ENCODE measurements at regions not wholly inside any gene's neighbourhood (a gene's known extent, or its start where the extent isn't known, plus 50 kb on each side); places are given as distances from the start of the nearest gene placed in this dataset.

DNA sequence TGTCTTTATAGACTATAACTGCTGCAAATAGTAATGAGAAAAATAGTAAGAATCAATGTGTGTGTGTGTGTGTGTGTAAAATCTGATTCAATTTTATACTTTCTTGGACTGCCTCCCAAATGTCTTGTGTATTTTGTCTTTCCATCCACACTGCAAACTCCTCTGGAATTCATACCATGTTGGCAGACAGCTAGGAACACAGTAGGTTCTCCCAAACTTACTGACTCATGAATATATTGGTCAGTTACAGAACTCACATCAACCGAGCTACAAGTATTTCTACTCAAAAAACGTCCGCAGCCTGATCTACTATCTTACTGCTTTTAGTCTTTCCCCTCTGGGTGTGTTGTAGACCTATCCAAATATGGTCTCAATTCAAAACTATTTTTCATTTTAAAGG lies 542.7 kb upstream of the PSMD7 start:
- H3K27ac ChIP-seq (ENCODE audit: low read depth, low read length): no peak overlapping the region
- no peaks in the 10 kb centered on the region for H3K36me3 ChIP-seq (ENCODE audit: control insufficient read depth in 3 of 3, insufficient read depth in 3 of 3, low read length in 3 of 3)
- no peaks in the 10 kb centered on the region for H3K4me1 ChIP-seq (ENCODE audit: control insufficient read depth in 3 of 3, insufficient read depth in 3 of 3, low read length in 3 of 3)
- H3K9ac ChIP-seq (ENCODE audit: low read depth in 1 of 3, low read length in 3 of 3): no peak overlapping the region
- no peaks in the 10 kb centered on the region for H3K27me3 ChIP-seq (ENCODE audit: control insufficient read depth in 3 of 3, insufficient read depth in 3 of 3, low read length in 3 of 3)
- H3K4me3 ChIP-seq (ENCODE audit: low read length in 3 of 3): no peak overlapping the region
- H3K9me3 ChIP-seq (ENCODE audit: control insufficient read depth in 3 of 3, low read length in 3 of 3): no peaks in the 10 kb centered on the region

DNA sequence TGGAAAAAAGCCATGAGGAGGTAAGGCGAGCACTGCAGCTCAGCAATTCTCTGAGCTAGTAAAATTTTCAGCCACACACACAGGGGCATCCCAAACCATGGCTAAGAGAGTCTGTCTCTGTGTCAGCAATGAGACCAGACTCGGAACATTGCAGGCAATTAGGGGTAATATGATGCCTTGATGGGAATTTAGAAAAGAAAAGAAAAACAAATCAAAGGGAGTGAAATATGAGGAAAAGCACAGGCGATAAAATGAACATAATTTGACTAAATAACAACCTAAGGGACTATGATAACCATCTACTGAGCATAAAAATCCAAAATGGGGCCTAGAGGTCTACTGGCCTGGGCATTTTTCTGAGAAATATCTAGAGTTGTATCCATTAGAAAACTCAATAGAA lies 546.0 kb upstream of the PSMD7 start:
- H3K9me3 ChIP-seq (ENCODE audit: control insufficient read depth in 3 of 3, low read length in 3 of 3): no peaks in the 10 kb centered on the region
- H3K9ac ChIP-seq (ENCODE audit: low read depth in 1 of 3, low read length in 3 of 3): no peak overlapping the region
- no peak overlapping the region for H3K27ac ChIP-seq (ENCODE audit: low read depth, low read length)
- no peaks in the 10 kb centered on the region for H3K36me3 ChIP-seq (ENCODE audit: control insufficient read depth in 3 of 3, insufficient read depth in 3 of 3, low read length in 3 of 3)
- no peaks in the 10 kb centered on the region for H3K27me3 ChIP-seq (ENCODE audit: control insufficient read depth in 3 of 3, insufficient read depth in 3 of 3, low read length in 3 of 3)
- no peak overlapping the region for H3K4me3 ChIP-seq (ENCODE audit: low read length in 3 of 3)
- H3K4me1 ChIP-seq (ENCODE audit: control insufficient read depth in 3 of 3, insufficient read depth in 3 of 3, low read length in 3 of 3): no peaks in the 10 kb centered on the region

DNA sequence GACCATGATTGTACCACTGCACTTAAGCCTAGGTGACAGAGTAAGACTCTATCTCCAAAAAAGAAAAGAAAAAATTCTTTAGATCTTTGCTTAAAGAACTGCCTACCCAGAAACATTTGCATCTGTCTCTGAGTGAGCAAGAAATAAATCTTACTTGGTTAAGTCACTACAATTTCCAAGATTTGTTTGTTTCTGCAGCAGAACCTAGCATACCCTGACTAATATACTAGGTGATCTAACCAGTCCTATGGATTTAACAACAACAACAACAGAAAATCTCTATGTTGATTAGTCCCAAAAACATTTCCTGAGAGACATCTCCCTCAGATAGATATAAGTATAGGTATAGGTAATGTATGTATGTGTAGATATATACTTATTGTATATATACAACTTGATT lies 549.3 kb upstream of the PSMD7 start:
- no peak overlapping the region for H3K9ac ChIP-seq (ENCODE audit: low read depth in 1 of 3, low read length in 3 of 3)
- no peaks in the 10 kb centered on the region for H3K4me1 ChIP-seq (ENCODE audit: control insufficient read depth in 3 of 3, insufficient read depth in 3 of 3, low read length in 3 of 3)
- no peaks in the 10 kb centered on the region for H3K9me3 ChIP-seq (ENCODE audit: control insufficient read depth in 3 of 3, low read length in 3 of 3)
- no peak overlapping the region for H3K27ac ChIP-seq (ENCODE audit: low read depth, low read length)
- H3K36me3 ChIP-seq (ENCODE audit: control insufficient read depth in 3 of 3, insufficient read depth in 3 of 3, low read length in 3 of 3): no peaks in the 10 kb centered on the region
- H3K4me3 ChIP-seq (ENCODE audit: low read length in 3 of 3): no peak overlapping the region
- no peaks in the 10 kb centered on the region for H3K27me3 ChIP-seq (ENCODE audit: control insufficient read depth in 3 of 3, insufficient read depth in 3 of 3, low read length in 3 of 3)

DNA sequence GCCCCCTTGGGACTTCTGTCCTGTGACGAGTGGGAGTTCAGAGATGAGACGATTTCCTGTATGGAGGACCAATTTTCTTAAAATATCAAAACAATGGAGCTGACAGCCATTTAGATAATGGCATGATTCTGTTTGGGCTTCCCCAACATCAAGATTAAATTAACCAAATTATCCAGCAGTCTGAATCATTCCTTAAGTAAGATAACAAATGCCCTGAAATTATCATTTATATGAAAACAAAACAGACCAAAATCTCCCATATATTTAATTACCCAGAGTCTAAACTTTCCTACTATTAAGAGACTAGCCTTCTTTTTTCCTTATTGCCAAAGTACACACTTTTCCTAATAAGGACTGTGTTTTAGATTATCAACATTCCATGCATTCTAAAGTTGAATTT lies 550.1 kb upstream of the PSMD7 start:
- no peaks in the 10 kb centered on the region for H3K4me1 ChIP-seq (ENCODE audit: control insufficient read depth in 3 of 3, insufficient read depth in 3 of 3, low read length in 3 of 3)

DNA sequence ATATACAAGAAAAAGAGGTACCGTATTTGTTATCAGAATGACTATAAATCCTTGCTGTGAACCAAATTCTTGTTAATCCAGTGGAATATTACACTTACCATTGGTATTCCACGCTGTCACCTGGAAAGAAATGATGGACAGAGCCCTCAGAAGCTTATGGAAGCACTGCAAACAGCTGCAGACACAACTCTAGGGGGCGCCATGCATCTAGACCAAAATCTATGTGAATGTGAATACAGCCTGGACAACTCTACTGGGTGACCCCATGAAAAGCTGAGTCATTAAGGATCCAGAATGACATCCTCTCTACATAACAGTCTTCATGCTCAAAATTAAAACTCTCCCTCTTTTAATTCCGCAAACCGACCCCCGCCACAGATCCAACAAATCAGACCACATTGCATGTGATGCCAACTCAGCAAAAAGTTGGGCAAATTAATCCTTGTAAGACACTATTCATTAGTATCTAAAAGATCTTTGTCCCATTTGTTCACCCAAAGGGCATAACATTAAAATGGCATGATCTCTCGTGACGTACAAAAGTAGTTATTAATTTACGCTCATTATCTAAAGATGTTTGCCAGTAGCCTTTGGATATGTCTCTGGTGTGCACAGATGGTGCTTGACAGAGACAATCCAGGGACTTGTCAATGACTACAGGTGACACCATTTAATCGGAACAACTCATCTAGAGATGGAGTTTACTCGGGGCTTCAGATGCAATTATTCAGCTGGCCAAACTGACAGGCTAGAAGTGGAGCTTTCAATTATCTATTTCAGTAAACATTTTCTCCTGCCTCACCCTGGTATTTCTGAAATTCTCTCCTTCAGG lies 552.7 kb upstream of the PSMD7 start:
- Histone ChIP-seq H3K4me3 (ENCODE audit: low read length in 3 of 3) (no peak overlapping the region), H3K4me1 (ENCODE audit: control insufficient read depth in 3 of 3, insufficient read depth in 3 of 3, low read length in 3 of 3) (no peaks in the 10 kb centered on the region), H3K9ac (ENCODE audit: low read depth in 1 of 3, low read length in 3 of 3) (no peak overlapping the region), H3K27me3 (ENCODE audit: control insufficient read depth in 3 of 3, insufficient read depth in 3 of 3, low read length in 3 of 3) (no peaks in the 10 kb centered on the region), H3K9me3 (ENCODE audit: control insufficient read depth in 3 of 3, low read length in 3 of 3) (peaks cover 0 to 3% (median 0%) of the 10 kb centered on the region in 3 donors), H3K36me3 (ENCODE audit: control insufficient read depth in 3 of 3, insufficient read depth in 3 of 3, low read length in 3 of 3) (no peaks in the 10 kb centered on the region), H3K27ac (ENCODE audit: low read depth, low read length) (no peak overlapping the region)

More for the DNA sequence above, 550.1 kb upstream of the PSMD7 start:
- H3K9me3 ChIP-seq (ENCODE audit: control insufficient read depth in 3 of 3, low read length in 3 of 3): no peaks in the 10 kb centered on the region
- H3K27me3 ChIP-seq (ENCODE audit: control insufficient read depth in 3 of 3, insufficient read depth in 3 of 3, low read length in 3 of 3): no peaks in the 10 kb centered on the region
- no peak overlapping the region for H3K9ac ChIP-seq (ENCODE audit: low read depth in 1 of 3, low read length in 3 of 3)
- no peaks in the 10 kb centered on the region for H3K36me3 ChIP-seq (ENCODE audit: control insufficient read depth in 3 of 3, insufficient read depth in 3 of 3, low read length in 3 of 3)
- no peak overlapping the region for H3K27ac ChIP-seq (ENCODE audit: low read depth, low read length)
- H3K4me3 ChIP-seq (ENCODE audit: low read length in 3 of 3): no peak overlapping the region

DNA sequence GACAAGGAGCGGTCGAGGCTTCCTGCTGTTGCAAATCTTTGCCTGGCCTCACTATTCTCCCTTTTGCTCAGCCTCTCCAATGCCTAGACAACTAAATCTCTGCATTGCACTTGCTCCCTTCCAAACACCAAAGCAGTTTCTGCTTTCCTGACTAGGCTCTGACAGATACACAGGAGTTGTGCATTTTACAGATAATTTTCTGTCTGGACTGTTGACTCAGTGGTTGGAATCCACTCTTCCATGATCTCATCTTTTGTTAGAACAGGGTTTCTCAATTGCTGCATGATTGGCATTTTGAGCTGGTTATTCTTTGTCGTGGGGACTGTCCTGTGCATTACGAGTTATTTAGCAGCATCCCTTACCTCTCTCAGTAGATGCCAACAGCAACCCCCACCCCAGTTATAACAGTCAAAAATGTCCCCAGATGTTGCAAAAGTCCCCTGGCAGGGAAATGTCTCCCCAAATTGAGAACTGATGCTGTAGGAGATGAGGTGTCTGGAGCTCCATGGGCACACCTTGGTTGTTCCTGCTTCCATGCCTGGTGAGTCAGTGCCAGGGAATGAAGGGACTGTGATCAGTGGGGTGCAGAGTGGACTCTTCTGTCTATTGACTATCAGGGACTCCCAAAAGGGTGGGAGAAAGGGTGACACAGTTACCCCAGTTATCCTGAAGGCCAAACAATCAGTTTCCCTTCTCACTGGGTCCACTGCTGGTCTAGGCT lies 557.4 kb upstream of the PSMD7 start:
- Histone ChIP-seq H3K27me3 (ENCODE audit: control insufficient read depth in 3 of 3, insufficient read depth in 3 of 3, low read length in 3 of 3) (no peaks in the 10 kb centered on the region), H3K27ac (ENCODE audit: low read depth, low read length) (no peak overlapping the region), H3K4me1 (ENCODE audit: control insufficient read depth in 3 of 3, insufficient read depth in 3 of 3, low read length in 3 of 3) (no peaks in the 10 kb centered on the region), H3K36me3 (ENCODE audit: control insufficient read depth in 3 of 3, insufficient read depth in 3 of 3, low read length in 3 of 3) (no peaks in the 10 kb centered on the region), H3K4me3 (ENCODE audit: low read length in 3 of 3) (no peak overlapping the region), H3K9me3 (ENCODE audit: control insufficient read depth in 3 of 3, low read length in 3 of 3) (peaks cover 0 to 3% (median 0%) of the 10 kb centered on the region in 3 donors), H3K9ac (ENCODE audit: low read depth in 1 of 3, low read length in 3 of 3) (no peak overlapping the region)

DNA sequence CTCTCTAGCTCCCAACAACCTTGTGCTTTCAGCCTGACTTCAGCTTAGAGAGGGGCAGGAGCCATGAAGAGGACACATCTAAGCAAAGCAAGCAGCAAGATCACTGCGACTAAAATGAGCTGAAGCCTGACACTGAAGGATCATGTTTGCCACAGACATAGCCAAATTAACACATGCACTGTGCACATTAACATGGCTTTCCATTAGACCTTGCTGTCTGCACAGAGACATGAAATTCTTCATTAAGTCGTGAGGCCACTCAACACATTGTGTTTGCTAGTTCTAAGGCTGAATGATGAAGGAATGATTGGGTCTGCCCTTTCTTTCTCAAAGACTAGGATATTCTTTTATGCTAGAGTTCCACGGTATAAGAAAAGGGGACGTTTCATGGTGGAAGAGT lies 558.3 kb upstream of the PSMD7 start:
- H3K36me3 ChIP-seq (ENCODE audit: control insufficient read depth in 3 of 3, insufficient read depth in 3 of 3, low read length in 3 of 3): no peaks in the 10 kb centered on the region
- peaks cover 0 to 3% (median 0%) of the 10 kb centered on the region in 3 donors for H3K9me3 ChIP-seq (ENCODE audit: control insufficient read depth in 3 of 3, low read length in 3 of 3)
- H3K27me3 ChIP-seq (ENCODE audit: control insufficient read depth in 3 of 3, insufficient read depth in 3 of 3, low read length in 3 of 3): no peaks in the 10 kb centered on the region

DNA sequence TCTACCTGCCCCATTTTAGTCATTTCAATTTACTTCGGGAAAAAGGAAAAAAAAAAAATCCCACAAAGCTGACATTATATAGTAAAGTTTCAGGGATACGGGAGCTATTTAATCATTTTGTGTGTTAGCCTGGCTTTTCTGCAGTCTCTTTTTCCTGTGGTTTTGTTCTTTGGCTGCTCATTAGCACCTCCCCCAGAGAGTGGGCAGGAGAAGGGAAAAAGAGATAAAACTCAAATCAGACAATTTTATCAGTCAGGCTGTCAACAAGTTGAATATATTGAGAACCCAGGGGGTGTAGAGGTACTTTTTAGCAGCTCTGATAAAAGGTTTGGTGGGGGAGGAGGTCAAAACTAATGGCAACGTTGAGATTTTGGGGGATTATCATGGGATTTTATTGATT lies 559.0 kb upstream of the PSMD7 start:
- Histone ChIP-seq H3K9ac (ENCODE audit: low read depth in 1 of 3, low read length in 3 of 3) (no peak overlapping the region), H3K27ac (ENCODE audit: low read depth, low read length) (no peak overlapping the region), H3K4me1 (ENCODE audit: control insufficient read depth in 3 of 3, insufficient read depth in 3 of 3, low read length in 3 of 3) (no peaks in the 10 kb centered on the region), H3K27me3 (ENCODE audit: control insufficient read depth in 3 of 3, insufficient read depth in 3 of 3, low read length in 3 of 3) (no peaks in the 10 kb centered on the region), H3K9me3 (ENCODE audit: control insufficient read depth in 3 of 3, low read length in 3 of 3) (peaks cover 0 to 3% (median 0%) of the 10 kb centered on the region in 3 donors), H3K36me3 (ENCODE audit: control insufficient read depth in 3 of 3, insufficient read depth in 3 of 3, low read length in 3 of 3) (no peaks in the 10 kb centered on the region), H3K4me3 (ENCODE audit: low read length in 3 of 3) (no peak overlapping the region)

More for the DNA sequence above, 558.3 kb upstream of the PSMD7 start:
- Histone ChIP-seq H3K9ac (ENCODE audit: low read depth in 1 of 3, low read length in 3 of 3) (no peak overlapping the region), H3K4me1 (ENCODE audit: control insufficient read depth in 3 of 3, insufficient read depth in 3 of 3, low read length in 3 of 3) (no peaks in the 10 kb centered on the region), H3K4me3 (ENCODE audit: low read length in 3 of 3) (no peak overlapping the region), H3K27ac (ENCODE audit: low read depth, low read length) (no peak overlapping the region)

DNA sequence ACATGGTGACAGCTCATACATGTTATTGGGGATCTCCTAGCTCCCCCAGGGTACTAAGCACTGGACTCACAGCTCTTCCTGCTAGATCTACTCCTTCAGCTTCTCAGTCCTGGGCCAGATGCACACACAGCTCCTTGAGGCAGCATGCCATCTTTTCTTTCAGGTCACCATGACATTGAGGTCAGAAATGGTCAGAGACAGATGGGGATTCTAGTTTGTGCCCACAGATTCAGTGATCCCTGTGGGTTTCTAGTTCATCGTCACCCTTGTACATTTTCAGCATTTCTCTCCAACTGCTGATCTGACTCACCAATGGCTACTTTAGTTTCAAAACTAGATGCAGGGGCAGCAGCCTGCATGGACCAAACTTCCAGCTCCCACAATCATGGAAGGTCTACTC lies 560.7 kb upstream of the PSMD7 start:
- H3K4me1 ChIP-seq (ENCODE audit: control insufficient read depth in 3 of 3, insufficient read depth in 3 of 3, low read length in 3 of 3): no peaks in the 10 kb centered on the region
- H3K9ac ChIP-seq (ENCODE audit: low read depth in 1 of 3, low read length in 3 of 3): no peak overlapping the region
- peaks cover 0 to 3% (median 0%) of the 10 kb centered on the region in 3 donors for H3K9me3 ChIP-seq (ENCODE audit: control insufficient read depth in 3 of 3, low read length in 3 of 3)
- no peak overlapping the region for H3K27ac ChIP-seq (ENCODE audit: low read depth, low read length)
- H3K4me3 ChIP-seq (ENCODE audit: low read length in 3 of 3): no peak overlapping the region
- no peaks in the 10 kb centered on the region for H3K27me3 ChIP-seq (ENCODE audit: control insufficient read depth in 3 of 3, insufficient read depth in 3 of 3, low read length in 3 of 3)
- H3K36me3 ChIP-seq (ENCODE audit: control insufficient read depth in 3 of 3, insufficient read depth in 3 of 3, low read length in 3 of 3): no peaks in the 10 kb centered on the region

DNA sequence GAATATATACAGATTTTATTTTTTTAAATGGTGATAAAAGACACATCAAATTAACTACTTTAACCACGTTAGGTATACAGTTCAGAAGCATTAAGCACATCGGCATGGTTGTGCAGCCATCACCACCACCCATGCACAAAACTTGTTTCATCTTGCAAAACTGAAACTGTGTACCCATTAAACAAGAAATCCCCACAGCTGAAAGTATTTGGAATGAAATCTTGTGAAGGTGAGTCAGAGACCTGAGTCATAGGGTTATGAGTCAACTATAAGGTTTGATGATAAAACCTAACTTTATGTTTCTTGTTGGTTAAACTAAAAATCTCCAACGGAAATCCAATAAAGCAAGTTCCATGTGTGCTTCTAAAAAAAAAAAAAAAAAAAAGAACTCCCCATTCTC lies 561.6 kb upstream of the PSMD7 start:
- no peak overlapping the region for H3K4me3 ChIP-seq (ENCODE audit: low read length in 3 of 3)
- no peak overlapping the region for H3K9ac ChIP-seq (ENCODE audit: low read depth in 1 of 3, low read length in 3 of 3)
- H3K36me3 ChIP-seq (ENCODE audit: control insufficient read depth in 3 of 3, insufficient read depth in 3 of 3, low read length in 3 of 3): no peaks in the 10 kb centered on the region
- H3K27ac ChIP-seq (ENCODE audit: low read depth, low read length): no peak overlapping the region
- H3K27me3 ChIP-seq (ENCODE audit: control insufficient read depth in 3 of 3, insufficient read depth in 3 of 3, low read length in 3 of 3): no peaks in the 10 kb centered on the region
- peaks cover 0 to 3% (median 0%) of the 10 kb centered on the region in 3 donors for H3K9me3 ChIP-seq (ENCODE audit: control insufficient read depth in 3 of 3, low read length in 3 of 3)
- no peaks in the 10 kb centered on the region for H3K4me1 ChIP-seq (ENCODE audit: control insufficient read depth in 3 of 3, insufficient read depth in 3 of 3, low read length in 3 of 3)

Data from skeletal muscle tissue (tissue), 3 donors.